ENCODE measurements at regions not wholly inside any gene's neighbourhood (a gene's known extent, or its start where the extent isn't known, plus 50 kb on each side); places are given as distances from the start of the nearest gene placed in this dataset.

DNA sequence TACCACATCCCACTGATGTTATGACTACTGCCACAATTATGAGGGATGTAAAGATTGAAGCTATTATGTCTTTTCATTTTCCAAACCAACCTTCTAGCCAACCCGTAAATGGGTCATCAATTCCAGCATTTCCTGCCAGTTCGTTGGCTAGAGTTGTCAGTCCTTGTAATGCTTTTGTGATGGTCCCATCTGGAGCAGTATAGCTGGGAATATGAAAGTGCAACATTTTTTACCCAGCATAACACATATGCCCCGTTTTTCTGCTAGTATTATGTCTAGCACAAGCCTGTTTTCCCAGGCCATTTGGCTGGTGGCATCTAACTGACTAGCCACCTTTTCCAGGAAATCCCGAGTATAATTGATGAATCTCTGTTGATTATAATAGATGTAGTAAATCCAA lies 1501.6 kb upstream of the SLC39A10 start:
- Histone ChIP-seq H3K4me1 (ENCODE audit: insufficient read depth, low read length) (no peaks in the 10 kb centered on the region), H3K9ac (ENCODE audit: low read length) (no peak overlapping the region), H3K27ac (ENCODE audit: low read depth, low read length) (no peak overlapping the region), H3K4me3 (ENCODE audit: low read depth in 1 of 2, low read length in 2 of 2) (no peak overlapping the region), H3K27me3 (ENCODE audit: control insufficient read depth in 1 of 2, insufficient read depth in 2 of 2, low read length in 2 of 2) (no peaks in the 10 kb centered on the region), H3K36me3 (ENCODE audit: insufficient read depth, low read length) (no peaks in the 10 kb centered on the region), H3K9me3 (ENCODE audit: low read length) (no peaks in the 10 kb centered on the region)

DNA sequence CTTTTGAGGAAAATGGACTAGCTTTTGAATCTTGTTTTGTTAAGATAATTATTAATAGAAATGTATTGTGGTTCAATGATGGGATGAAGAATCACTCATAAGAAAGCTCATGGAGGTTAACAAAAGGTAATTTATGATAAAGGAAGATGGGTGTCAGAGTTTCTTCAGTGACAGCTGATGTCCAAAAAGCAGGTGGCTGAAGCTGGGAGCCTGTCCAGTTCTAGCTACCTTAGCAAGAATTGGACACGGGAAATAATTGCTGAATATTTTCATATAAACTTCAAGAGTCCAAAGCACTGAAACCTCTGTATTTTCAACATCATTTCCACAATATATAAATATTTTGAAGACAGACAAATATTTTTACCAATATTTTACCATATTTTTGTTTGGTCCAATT lies 1505.8 kb upstream of the SLC39A10 start:
- Histone ChIP-seq H3K9ac (ENCODE audit: low read length) (no peak overlapping the region), H3K4me1 (ENCODE audit: insufficient read depth, low read length) (no peaks in the 10 kb centered on the region), H3K27me3 (ENCODE audit: control insufficient read depth in 1 of 2, insufficient read depth in 2 of 2, low read length in 2 of 2) (no peaks in the 10 kb centered on the region), H3K27ac (ENCODE audit: low read depth, low read length) (no peak overlapping the region), H3K9me3 (ENCODE audit: low read length) (no peaks in the 10 kb centered on the region), H3K36me3 (ENCODE audit: insufficient read depth, low read length) (no peaks in the 10 kb centered on the region), H3K4me3 (ENCODE audit: low read depth in 1 of 2, low read length in 2 of 2) (no peak overlapping the region)

DNA sequence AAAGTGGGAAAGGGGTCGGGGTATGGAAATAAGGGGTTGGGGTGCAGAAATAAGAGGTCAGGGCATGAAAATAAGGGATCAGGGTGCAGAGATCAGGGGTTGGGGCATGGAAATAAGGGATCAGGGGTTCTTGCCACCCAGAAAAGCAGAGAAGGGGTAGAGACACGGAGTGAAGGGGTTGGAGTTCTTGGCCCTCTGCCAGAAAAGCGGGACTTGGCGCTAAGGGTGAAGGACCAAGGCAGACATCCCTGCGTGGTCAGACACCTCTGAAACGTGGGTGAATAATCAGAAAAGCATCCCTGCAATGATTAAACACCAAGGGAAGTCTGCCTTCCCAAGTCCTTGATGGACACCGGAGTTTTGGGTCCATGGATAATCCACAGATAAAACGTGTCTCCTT lies 1521.6 kb upstream of the SLC39A10 start:
- no peaks in the 10 kb centered on the region for H3K27me3 ChIP-seq (ENCODE audit: control insufficient read depth in 1 of 2, insufficient read depth in 2 of 2, low read length in 2 of 2)
- no peak overlapping the region for H3K9ac ChIP-seq (ENCODE audit: low read length)
- H3K36me3 ChIP-seq (ENCODE audit: insufficient read depth, low read length): no peaks in the 10 kb centered on the region
- H3K27ac ChIP-seq (ENCODE audit: low read depth, low read length): no peak overlapping the region
- H3K9me3 ChIP-seq (ENCODE audit: low read length): no peaks in the 10 kb centered on the region
- H3K4me3 ChIP-seq (ENCODE audit: low read depth in 1 of 2, low read length in 2 of 2): no peak overlapping the region
- H3K4me1 ChIP-seq (ENCODE audit: insufficient read depth, low read length): no peaks in the 10 kb centered on the region

DNA sequence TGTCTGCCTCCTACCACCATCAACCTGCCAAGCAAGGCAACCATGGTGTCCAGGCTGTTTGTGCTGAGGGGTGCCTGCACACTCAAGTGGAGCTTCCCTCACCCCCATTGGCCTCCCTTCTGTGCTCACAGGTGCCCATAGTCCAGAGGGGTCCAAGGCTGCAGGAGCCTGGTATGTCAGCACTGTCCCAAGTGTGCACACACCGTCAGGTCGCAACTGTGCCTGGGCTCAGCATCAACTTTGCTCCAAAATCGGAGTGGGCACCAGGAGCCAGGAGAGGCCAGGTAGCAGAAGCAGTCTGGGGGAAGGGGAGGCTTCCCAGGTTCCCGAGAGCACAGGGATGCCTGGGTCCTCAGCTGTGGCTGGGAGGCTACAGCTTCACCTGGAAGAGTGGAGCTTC lies 1528.2 kb upstream of the SLC39A10 start:
- Histone ChIP-seq H3K4me1 (ENCODE audit: insufficient read depth, low read length) (no peaks in the 10 kb centered on the region), H3K9ac (ENCODE audit: low read length) (no peak overlapping the region), H3K27me3 (ENCODE audit: control insufficient read depth in 1 of 2, insufficient read depth in 2 of 2, low read length in 2 of 2) (no peaks in the 10 kb centered on the region), H3K4me3 (ENCODE audit: low read depth in 1 of 2, low read length in 2 of 2) (no peak overlapping the region), H3K9me3 (ENCODE audit: low read length) (no peaks in the 10 kb centered on the region), H3K27ac (ENCODE audit: low read depth, low read length) (no peak overlapping the region), H3K36me3 (ENCODE audit: insufficient read depth, low read length) (no peaks in the 10 kb centered on the region)

DNA sequence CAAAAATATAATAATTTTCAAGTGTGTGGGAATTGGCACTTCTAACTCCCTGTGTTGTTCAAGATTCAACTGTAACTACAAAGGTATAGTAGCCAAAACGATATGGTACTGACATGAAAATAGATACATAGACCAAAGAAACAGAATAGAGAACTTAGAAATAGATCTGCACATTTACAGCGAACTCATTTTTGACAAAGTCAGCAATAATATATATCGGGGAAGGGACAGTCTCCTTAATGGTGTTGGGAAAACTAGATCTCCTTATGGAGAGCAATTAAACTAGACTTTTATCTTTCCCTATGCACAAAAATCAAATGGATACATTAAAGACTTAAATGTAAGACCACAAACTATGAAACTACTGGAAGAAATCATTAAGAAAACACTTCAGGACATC lies 1530.6 kb upstream of the SLC39A10 start:
- Histone ChIP-seq H3K9me3 (ENCODE audit: low read length) (no peaks in the 10 kb centered on the region), H3K27ac (ENCODE audit: low read depth, low read length) (no peak overlapping the region), H3K36me3 (ENCODE audit: insufficient read depth, low read length) (no peaks in the 10 kb centered on the region), H3K9ac (ENCODE audit: low read length) (no peak overlapping the region), H3K4me3 (ENCODE audit: low read depth in 1 of 2, low read length in 2 of 2) (no peak overlapping the region), H3K4me1 (ENCODE audit: insufficient read depth, low read length) (no peaks in the 10 kb centered on the region), H3K27me3 (ENCODE audit: control insufficient read depth in 1 of 2, insufficient read depth in 2 of 2, low read length in 2 of 2) (no peaks in the 10 kb centered on the region)

DNA sequence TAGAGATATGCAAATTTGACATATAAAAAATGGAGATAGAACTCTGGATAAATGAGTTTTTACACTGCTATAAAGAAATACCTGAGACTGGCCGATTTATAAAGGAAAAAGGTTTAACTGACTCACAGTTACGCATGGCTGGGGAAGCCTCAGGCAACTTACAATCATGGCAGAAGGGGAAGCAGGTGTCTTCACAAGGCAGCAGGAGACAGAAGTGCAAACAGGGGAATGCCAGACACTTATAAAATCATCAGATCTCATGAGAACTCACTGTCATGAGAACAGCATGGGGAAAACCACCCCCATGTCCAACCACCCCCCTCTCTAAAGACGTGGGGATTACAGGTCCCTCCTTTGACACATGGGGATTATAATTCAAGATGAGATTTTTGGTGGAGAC lies 1540.2 kb upstream of the SLC39A10 start:
- Histone ChIP-seq H3K9ac (ENCODE audit: low read length) (no peak overlapping the region), H3K4me3 (ENCODE audit: low read depth in 1 of 2, low read length in 2 of 2) (no peak overlapping the region), H3K9me3 (ENCODE audit: low read length) (no peaks in the 10 kb centered on the region), H3K27me3 (ENCODE audit: control insufficient read depth in 1 of 2, insufficient read depth in 2 of 2, low read length in 2 of 2) (no peaks in the 10 kb centered on the region), H3K27ac (ENCODE audit: low read depth, low read length) (no peak overlapping the region), H3K36me3 (ENCODE audit: insufficient read depth, low read length) (no peaks in the 10 kb centered on the region), H3K4me1 (ENCODE audit: insufficient read depth, low read length) (no peaks in the 10 kb centered on the region)

DNA sequence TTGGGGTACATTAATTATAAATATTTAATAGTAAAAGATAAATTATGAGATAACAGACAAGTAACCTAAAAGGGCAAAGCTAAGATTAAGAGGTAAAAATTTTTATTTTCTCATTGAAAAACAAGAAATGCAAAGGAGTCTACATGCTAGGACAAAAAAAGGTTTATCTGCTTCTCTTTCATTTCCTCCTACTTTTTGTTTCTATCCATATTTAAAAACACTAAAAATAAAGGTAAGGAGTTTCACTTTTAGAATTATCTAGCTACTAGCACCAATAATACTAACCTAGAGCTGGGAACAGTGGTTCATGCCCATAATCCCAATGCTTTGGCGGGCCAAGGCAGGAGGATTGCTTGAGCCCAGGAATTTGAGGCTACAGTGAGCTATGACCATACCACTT lies 1551.7 kb upstream of the SLC39A10 start:
- Histone ChIP-seq H3K9ac (ENCODE audit: low read length) (no peak overlapping the region), H3K27me3 (ENCODE audit: control insufficient read depth in 1 of 2, insufficient read depth in 2 of 2, low read length in 2 of 2) (no peaks in the 10 kb centered on the region), H3K36me3 (ENCODE audit: insufficient read depth, low read length) (no peaks in the 10 kb centered on the region), H3K4me1 (ENCODE audit: insufficient read depth, low read length) (no peaks in the 10 kb centered on the region), H3K9me3 (ENCODE audit: low read length) (no peaks in the 10 kb centered on the region), H3K4me3 (ENCODE audit: low read depth in 1 of 2, low read length in 2 of 2) (no peak overlapping the region), H3K27ac (ENCODE audit: low read depth, low read length) (no peak overlapping the region)

DNA sequence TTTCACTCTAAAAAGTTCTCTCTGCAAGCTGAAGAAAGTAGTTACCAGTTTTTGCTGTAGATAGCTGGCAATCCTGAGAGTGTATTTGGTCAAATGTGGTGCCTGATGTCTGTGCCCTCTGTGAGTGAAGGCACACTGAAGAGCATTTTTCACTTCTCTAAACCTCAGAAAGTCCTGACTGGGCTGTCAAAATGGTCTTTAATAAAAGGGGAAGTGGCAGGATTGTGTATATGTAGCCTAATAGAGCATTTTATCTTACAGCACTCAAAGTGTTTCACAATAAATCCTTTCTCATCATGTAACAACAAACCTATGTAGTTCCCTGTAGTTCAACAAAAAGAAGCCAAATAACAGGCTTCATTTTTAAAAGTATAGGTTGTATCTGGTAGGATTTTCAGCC lies 1552.3 kb upstream of the SLC39A10 start:
- no peaks in the 10 kb centered on the region for H3K9me3 ChIP-seq (ENCODE audit: low read length)
- H3K4me1 ChIP-seq (ENCODE audit: insufficient read depth, low read length): no peaks in the 10 kb centered on the region
- H3K27me3 ChIP-seq (ENCODE audit: control insufficient read depth in 1 of 2, insufficient read depth in 2 of 2, low read length in 2 of 2): no peaks in the 10 kb centered on the region
- no peak overlapping the region for H3K9ac ChIP-seq (ENCODE audit: low read length)
- H3K36me3 ChIP-seq (ENCODE audit: insufficient read depth, low read length): no peaks in the 10 kb centered on the region
- H3K4me3 ChIP-seq (ENCODE audit: low read depth in 1 of 2, low read length in 2 of 2): no peak overlapping the region
- H3K27ac ChIP-seq (ENCODE audit: low read depth, low read length): no peak overlapping the region

DNA sequence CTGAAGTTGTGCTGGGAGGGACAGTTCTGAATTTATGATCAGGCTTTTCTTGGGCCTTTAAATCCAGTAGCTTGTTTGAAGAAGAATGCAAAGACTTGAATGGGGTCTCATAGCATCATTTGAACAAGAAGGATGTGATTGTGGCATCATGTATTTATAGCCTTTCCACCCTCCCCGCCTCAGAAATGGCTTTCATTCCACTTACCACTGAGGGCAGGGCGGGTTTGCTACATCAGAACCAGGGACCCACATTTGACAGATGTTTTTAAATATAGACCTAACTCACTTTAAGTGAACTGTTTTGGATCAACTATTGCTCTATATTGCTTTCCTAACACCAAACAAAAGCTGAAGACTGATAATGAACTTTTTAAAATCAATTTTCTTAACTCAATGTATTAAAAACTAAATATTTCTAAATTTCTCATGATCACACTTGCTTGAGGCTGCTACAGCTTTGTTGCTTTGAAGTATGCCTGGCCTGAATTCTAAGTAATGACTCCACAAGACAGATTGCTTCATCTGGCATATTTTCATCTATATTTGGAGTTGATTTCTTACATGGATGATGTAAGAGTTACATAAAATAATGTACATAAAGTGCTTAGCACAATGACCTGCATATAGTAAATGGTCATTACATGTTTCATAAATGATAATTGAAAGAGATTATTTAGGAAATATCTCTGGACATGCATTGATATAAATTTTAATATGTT lies 1552.9 kb upstream of the SLC39A10 start:
- H3K9ac ChIP-seq (ENCODE audit: low read length): no peak overlapping the region
- no peak overlapping the region for H3K4me3 ChIP-seq (ENCODE audit: low read depth in 1 of 2, low read length in 2 of 2)
- H3K9me3 ChIP-seq (ENCODE audit: low read length): no peaks in the 10 kb centered on the region
- no peaks in the 10 kb centered on the region for H3K36me3 ChIP-seq (ENCODE audit: insufficient read depth, low read length)
- H3K27ac ChIP-seq (ENCODE audit: low read depth, low read length): no peak overlapping the region
- H3K4me1 ChIP-seq (ENCODE audit: insufficient read depth, low read length): no peaks in the 10 kb centered on the region
- H3K27me3 ChIP-seq (ENCODE audit: control insufficient read depth in 1 of 2, insufficient read depth in 2 of 2, low read length in 2 of 2): no peaks in the 10 kb centered on the region

DNA sequence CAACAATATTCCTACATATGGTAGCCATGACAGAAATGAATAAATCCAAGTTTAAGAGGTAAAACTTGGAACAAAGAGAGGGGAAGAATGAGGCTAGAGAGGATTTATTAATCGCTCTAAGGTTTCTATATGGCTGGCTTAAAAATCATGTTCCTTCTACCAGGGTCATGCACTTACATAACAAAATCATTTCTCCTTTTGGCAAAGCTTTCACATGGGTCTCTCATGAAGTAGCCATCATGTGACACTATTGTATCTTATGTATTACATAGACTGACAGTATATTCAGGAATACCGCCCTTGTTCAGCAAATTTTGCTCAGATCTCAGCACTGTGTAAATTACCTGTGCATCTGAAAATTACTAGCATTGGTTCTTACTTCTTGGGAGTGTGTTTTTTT lies 1554.5 kb upstream of the SLC39A10 start:
- no peaks in the 10 kb centered on the region for H3K36me3 ChIP-seq (ENCODE audit: insufficient read depth, low read length)
- H3K9ac ChIP-seq (ENCODE audit: low read length): no peak overlapping the region
- H3K9me3 ChIP-seq (ENCODE audit: low read length): no peaks in the 10 kb centered on the region
- H3K4me3 ChIP-seq (ENCODE audit: low read depth in 1 of 2, low read length in 2 of 2): no peak overlapping the region
- no peaks in the 10 kb centered on the region for H3K27me3 ChIP-seq (ENCODE audit: control insufficient read depth in 1 of 2, insufficient read depth in 2 of 2, low read length in 2 of 2)
- H3K4me1 ChIP-seq (ENCODE audit: insufficient read depth, low read length): no peaks in the 10 kb centered on the region
- no peak overlapping the region for H3K27ac ChIP-seq (ENCODE audit: low read depth, low read length)

DNA sequence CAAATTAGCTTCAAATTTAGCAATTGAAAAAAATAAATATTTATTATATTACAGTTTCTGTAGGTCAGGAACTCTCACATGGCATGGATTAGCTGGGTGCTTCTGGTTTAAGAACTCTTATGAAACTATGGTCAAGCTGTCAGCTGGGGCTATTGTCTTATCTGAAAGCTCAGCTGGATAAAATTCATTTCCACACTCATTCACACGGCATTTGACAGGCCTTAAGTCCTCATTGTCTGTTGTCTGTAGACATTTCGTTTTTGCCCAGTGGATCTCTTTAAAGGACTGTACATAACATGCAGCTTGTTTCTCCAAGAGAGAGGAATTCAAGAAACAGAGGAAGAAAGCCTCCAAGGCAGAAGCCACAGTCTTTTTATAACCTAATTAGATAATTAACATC lies 1556.8 kb upstream of the SLC39A10 start:
- H3K36me3 ChIP-seq (ENCODE audit: insufficient read depth, low read length): no peaks in the 10 kb centered on the region
- H3K27me3 ChIP-seq (ENCODE audit: control insufficient read depth in 1 of 2, insufficient read depth in 2 of 2, low read length in 2 of 2): no peaks in the 10 kb centered on the region
- H3K4me1 ChIP-seq (ENCODE audit: insufficient read depth, low read length): no peaks in the 10 kb centered on the region
- H3K9ac ChIP-seq (ENCODE audit: low read length): no peak overlapping the region
- no peaks in the 10 kb centered on the region for H3K9me3 ChIP-seq (ENCODE audit: low read length)
- no peak overlapping the region for H3K27ac ChIP-seq (ENCODE audit: low read depth, low read length)
- no peak overlapping the region for H3K4me3 ChIP-seq (ENCODE audit: low read depth in 1 of 2, low read length in 2 of 2)

DNA sequence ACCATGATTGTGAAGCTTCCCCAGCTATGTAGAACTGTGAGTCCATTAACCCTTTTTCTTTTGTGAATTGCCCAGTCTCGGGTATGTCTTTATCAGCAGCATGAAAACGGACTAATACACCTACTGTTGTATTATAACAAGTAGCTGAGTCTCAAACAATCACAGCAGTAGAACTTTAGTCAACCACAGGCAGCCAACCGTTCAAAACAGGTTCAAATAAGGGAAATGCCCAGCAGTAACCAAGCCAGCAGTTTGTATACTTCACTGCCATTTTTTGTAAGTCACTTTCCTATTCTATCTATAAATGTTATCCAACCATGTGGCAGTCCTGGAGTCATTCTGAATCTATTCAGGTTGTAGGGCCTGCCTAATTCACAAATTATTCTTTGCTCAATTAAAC lies 1560.6 kb upstream of the SLC39A10 start:
- H3K27me3 ChIP-seq (ENCODE audit: control insufficient read depth in 1 of 2, insufficient read depth in 2 of 2, low read length in 2 of 2): no peaks in the 10 kb centered on the region
- H3K4me3 ChIP-seq (ENCODE audit: low read depth in 1 of 2, low read length in 2 of 2): no peak overlapping the region
- no peak overlapping the region for H3K9ac ChIP-seq (ENCODE audit: low read length)
- H3K27ac ChIP-seq (ENCODE audit: low read depth, low read length): no peak overlapping the region
- no peaks in the 10 kb centered on the region for H3K36me3 ChIP-seq (ENCODE audit: insufficient read depth, low read length)
- no peaks in the 10 kb centered on the region for H3K4me1 ChIP-seq (ENCODE audit: insufficient read depth, low read length)
- no peaks in the 10 kb centered on the region for H3K9me3 ChIP-seq (ENCODE audit: low read length)

Measured in muscle layer of colon (tissue), 2 donors.